Esophagus muscularis mucosa (tissue), 3 donors: ENCODE measurements at regions not wholly inside any gene's neighbourhood (a gene's known extent, or its start where the extent isn't known, plus 50 kb on each side); places are given as distances from the start of the nearest gene placed in this dataset.

Source experiments
- POLR2A ChIP-seq: fragments of 450-650 bp; IDR thresholded peaks from one replicate; pipeline ENCODE4 v1.6.1; 2017; ENCODE audit warnings: antibody characterized with exemption, moderate library complexity, mild to moderate bottlenecking, low read depth
- POLR2AphosphoS5 ChIP-seq, 2 donors: sonication (generic); formaldehyde crosslinking; IDR thresholded peaks; one replicate each; pipeline ENCODE4 v1.6.1; 2017; ENCODE audit warnings: antibody characterized with exemption in 2 of 2
- TF ChIP-seq, protein P1 (sequence below), 3 experiments: fragments of 200-600 bp in 2 of 3; fragments of 450-650 bp in 1 of 3; sonication (generic) in 2 of 3; IDR thresholded peaks; one replicate each; pipeline ENCODE4 v1.5.1; 2017 to 2019; ENCODE audit warnings: antibody characterized with exemption in 3 of 3, mild to moderate bottlenecking in 2 of 3, moderate library complexity in 1 of 3

GRCh38 chr10:128440513-128441160, 314.4 kb upstream of the MKI67 start:
- TF ChIP-seq POLR2A (no peak), POLR2AphosphoS5 (IDR thresholded peaks at IDR 0.05) (no peak)
- TF ChIP-seq, protein P1, sequence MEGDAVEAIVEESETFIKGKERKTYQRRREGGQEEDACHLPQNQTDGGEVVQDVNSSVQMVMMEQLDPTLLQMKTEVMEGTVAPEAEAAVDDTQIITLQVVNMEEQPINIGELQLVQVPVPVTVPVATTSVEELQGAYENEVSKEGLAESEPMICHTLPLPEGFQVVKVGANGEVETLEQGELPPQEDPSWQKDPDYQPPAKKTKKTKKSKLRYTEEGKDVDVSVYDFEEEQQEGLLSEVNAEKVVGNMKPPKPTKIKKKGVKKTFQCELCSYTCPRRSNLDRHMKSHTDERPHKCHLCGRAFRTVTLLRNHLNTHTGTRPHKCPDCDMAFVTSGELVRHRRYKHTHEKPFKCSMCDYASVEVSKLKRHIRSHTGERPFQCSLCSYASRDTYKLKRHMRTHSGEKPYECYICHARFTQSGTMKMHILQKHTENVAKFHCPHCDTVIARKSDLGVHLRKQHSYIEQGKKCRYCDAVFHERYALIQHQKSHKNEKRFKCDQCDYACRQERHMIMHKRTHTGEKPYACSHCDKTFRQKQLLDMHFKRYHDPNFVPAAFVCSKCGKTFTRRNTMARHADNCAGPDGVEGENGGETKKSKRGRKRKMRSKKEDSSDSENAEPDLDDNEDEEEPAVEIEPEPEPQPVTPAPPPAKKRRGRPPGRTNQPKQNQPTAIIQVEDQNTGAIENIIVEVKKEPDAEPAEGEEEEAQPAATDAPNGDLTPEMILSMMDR (IDR thresholded peaks at IDR 0.05) = no peak
